HCT116 (cell line): ENCODE measurements at regions not wholly inside any gene's neighbourhood (a gene's known extent, or its start where the extent isn't known, plus 50 kb on each side); places are given as distances from the start of the nearest gene placed in this dataset.

Source experiments
- CTCF ChIP-seq, 3 experiments: fragments of 200-600 bp in 1 of 3; sonication (generic) in 1 of 3; IDR thresholded peaks in 2 of 3; conservative IDR thresholded peaks in 1 of 3; 2 replicates each; pipeline ENCODE4 v1.5.1; 2012 to 2017; ENCODE audit warnings: low read depth in 2 of 3, low read length in 2 of 3, antibody characterized with exemption in 1 of 3, borderline replicate concordance in 1 of 3, control low read depth in 1 of 3, mild to moderate bottlenecking in 1 of 3, mixed read lengths in 1 of 3, mixed run types in 1 of 3, moderate library complexity in 1 of 3; ENCODE audit not compliant: insufficient read depth in 1 of 3
- POLR2A ChIP-seq: IDR thresholded peaks from 2 replicates; pipeline ENCODE4 v1.7.0; 2011; ENCODE audit warnings: borderline replicate concordance; ENCODE audit not compliant: insufficient read depth, insufficient read length; ENCODE audit errors: extremely low read depth
- SP1 ChIP-seq: IDR thresholded peaks from 2 replicates; pipeline ENCODE4 v1.6.1; 2012; ENCODE audit warnings: low read depth

- no peak for TF ChIP-seq POLR2A
- TF ChIP-seq CTCF (IDR thresholded peaks at IDR 0.05 in 2 of 3, conservative IDR thresholded peaks at IDR 0.05 in 1 of 3; ENCODE audit: borderline replicate concordance in 1 of 3, insufficient read depth in 1 of 3, low read depth in 2 of 3, low read length in 2 of 3) = no peak
- no peak for TF ChIP-seq SP1
Measured at GRCh38 chr6:170152989-170153388, 137.9 kb downstream of the DLL1 start.
